HG03135 (cell line): ENCODE measurements at regions not wholly inside any gene's neighbourhood (a gene's known extent, or its start where the extent isn't known, plus 50 kb on each side); places are given as distances from the start of the nearest gene placed in this dataset.

Experiments used
- ATAC-seq: cut with Tn5 transposase; IDR thresholded peaks from one replicate; pipeline ENCODE4 v1.9.1; 2021; ENCODE audit warnings: mild to moderate bottlenecking, moderate library complexity; ENCODE audit not compliant: unreplicated experiment

- no peak for ATAC-seq
These were observed 80.1 kb upstream of the ID4 start for GRCh38 chr6:19757036-19757435.

GRCh38 chr6:19759117-19759880 lies 77.9 kb upstream of the ID4 start:
- ATAC-seq, result no peak

GRCh38 chr6:19761121-19761520 lies 76.0 kb upstream of the ID4 start:
- no peak for ATAC-seq

GRCh38 chr6:19771753-19772336 lies 65.3 kb upstream of the ID4 start:
- ATAC-seq, result no peak

- ATAC-seq, result no peak
These were observed 64.3 kb upstream of the ID4 start for GRCh38 chr6:19772891-19773290.

GRCh38 chr6:19781269-19781668 lies 55.9 kb upstream of the ID4 start:
- ATAC-seq, result no peak

GRCh38 chr6:19782588-19782987 lies 54.6 kb upstream of the ID4 start:
- ATAC-seq, result no peak
